ENCODE measurements at regions not wholly inside any gene's neighbourhood (a gene's known extent, or its start where the extent isn't known, plus 50 kb on each side); places are given as distances from the start of the nearest gene placed in this dataset.

DNA sequence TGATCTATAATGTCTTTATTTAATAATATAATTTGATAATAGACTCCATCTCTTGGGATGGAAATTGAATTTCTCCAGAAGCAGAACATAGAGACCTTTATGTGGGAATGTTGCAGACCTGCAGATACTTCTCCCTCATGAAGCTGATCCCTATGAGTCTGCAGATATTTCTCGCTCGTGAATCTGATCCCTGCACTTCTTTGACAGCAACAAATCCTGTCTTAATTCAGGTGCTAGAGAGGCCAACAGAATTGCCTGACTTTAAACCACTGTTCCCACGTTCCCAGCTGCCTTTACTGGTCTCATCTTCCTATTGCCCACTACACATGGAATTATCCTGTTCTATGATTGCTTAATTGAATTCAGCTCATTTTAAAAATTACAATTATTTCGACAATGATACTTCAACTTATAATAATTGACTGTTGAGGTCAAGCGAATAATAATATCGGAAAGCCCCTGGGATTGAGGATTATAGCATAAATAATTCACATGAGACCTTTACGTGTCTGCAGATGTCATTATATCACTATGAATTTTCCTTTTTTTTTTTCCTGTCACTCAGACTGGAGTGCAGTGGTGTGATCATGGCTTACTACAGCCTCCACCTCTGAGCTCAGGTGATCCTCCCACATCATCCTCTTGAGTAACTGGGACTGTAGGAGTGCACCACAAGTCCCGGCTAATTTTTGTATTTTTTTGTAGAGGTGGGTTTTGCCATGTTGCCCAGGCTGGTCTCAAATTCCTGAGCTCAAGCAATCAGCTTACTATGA lies 486.4 kb upstream of the ADARB2 start:
- DNase-seq (ENCODE audit: low read depth): no peak
- TF ChIP-seq, protein P1, sequence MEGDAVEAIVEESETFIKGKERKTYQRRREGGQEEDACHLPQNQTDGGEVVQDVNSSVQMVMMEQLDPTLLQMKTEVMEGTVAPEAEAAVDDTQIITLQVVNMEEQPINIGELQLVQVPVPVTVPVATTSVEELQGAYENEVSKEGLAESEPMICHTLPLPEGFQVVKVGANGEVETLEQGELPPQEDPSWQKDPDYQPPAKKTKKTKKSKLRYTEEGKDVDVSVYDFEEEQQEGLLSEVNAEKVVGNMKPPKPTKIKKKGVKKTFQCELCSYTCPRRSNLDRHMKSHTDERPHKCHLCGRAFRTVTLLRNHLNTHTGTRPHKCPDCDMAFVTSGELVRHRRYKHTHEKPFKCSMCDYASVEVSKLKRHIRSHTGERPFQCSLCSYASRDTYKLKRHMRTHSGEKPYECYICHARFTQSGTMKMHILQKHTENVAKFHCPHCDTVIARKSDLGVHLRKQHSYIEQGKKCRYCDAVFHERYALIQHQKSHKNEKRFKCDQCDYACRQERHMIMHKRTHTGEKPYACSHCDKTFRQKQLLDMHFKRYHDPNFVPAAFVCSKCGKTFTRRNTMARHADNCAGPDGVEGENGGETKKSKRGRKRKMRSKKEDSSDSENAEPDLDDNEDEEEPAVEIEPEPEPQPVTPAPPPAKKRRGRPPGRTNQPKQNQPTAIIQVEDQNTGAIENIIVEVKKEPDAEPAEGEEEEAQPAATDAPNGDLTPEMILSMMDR (conservative IDR thresholded peaks at IDR 0.05; ENCODE audit: low read depth, low read length): no peak
- no peak overlapping the region for H3K4me3 ChIP-seq (ENCODE audit: low read depth, low read length)

DNA sequence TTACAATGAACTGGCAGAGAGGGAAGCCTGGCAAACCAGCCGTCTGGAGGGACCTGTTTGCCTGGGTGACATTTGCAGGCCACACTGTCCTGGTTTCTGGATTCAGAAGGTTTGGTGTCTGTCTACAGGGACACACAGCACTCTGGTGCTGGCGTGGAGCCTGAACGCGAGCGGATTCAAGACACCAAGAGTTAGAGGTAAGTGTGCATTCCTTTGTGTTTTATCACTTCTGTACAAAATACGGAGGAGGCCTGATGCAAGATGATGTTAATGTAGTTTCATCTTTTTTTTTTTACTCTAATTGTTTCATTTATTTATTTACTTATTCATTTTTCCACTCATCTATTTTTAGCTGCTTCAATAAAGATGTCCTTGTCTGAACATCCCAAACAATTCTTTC lies 485.3 kb upstream of the ADARB2 start:
- no peak overlapping the region for H3K4me3 ChIP-seq (ENCODE audit: low read depth, low read length)
- DNase-seq (ENCODE audit: low read depth): no peak
- TF ChIP-seq, protein P1 (conservative IDR thresholded peaks at IDR 0.05; ENCODE audit: low read depth, low read length): no peak

DNA sequence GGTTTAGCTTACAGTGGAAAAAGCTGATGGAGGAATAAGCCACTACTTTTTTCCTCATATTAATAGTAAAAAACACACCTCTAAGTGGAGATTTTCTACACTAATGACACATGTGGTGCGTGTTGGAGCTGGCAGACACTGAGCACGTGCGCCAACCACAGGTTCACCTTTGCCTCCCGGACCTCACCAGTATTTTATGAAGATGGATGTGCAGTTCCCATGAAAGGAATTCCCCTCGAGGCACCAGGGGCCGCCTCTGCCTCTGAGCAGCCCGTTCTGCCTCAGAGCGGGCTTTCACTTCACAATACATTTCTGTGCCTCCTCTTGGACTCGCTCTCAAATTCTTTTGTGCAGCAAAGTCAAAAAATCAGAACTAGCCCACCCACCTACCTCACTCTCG lies 477.5 kb upstream of the ADARB2 start:
- H3K4me3 ChIP-seq (ENCODE audit: low read depth, low read length): no peak overlapping the region
- TF ChIP-seq, protein P1 (conservative IDR thresholded peaks at IDR 0.05; ENCODE audit: low read depth, low read length): no peak
- no peak for DNase-seq (ENCODE audit: low read depth)

DNA sequence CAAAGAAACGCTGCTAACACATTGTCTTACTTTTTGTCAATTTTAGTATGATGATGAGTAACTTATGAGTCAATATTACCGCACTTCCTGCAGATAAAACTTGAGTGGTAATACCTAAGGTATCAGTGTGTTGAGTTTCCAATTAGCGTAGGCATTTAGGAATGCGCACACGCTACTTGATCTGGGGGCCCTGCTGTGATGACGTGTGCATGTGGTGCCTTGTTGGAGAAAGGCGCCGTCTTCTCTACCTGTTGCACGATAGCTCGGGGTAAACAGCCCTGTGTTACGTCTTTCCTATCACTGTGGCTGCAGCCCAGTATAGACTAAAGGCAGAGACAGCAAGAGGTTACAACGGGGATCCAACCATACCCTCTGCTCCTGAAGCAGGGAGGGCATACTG lies 476.8 kb upstream of the ADARB2 start:
- H3K4me3 ChIP-seq (ENCODE audit: low read depth, low read length): no peak overlapping the region
- DNase-seq (ENCODE audit: low read depth): no peak
- TF ChIP-seq, protein P1 (conservative IDR thresholded peaks at IDR 0.05; ENCODE audit: low read depth, low read length): no peak

DNA sequence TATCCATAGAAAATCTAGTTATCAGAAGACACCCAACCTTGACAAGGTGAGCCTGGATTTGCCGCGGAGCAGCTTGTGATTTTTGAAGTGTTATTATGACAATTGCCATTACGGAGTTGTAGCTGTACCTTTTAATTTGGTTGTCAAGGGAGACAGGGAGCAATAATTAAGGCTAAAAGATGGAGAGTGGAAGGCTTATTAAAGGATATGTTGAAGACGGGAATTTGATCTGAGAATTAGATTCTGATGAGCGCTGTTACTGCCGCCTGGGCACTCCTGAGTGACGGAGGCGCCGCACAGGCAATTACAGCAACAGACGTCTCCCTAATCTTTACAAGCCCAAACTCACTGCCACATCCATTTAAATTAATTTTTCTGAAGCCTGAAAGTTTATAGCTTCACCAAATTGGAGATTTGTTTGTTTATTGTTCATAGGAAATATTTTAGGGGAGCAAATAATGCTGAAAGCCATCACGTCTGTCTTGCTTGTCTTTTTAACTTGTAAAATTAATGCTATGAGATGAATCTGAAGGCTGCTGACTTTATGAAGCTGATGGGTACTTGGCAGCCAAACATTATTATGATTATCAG lies 475.0 kb upstream of the ADARB2 start:
- no peak for DNase-seq (ENCODE audit: low read depth)
- H3K4me3 ChIP-seq (ENCODE audit: low read depth, low read length): no peak overlapping the region
- TF ChIP-seq, protein P1 (conservative IDR thresholded peaks at IDR 0.05; ENCODE audit: low read depth, low read length): no peak

DNA sequence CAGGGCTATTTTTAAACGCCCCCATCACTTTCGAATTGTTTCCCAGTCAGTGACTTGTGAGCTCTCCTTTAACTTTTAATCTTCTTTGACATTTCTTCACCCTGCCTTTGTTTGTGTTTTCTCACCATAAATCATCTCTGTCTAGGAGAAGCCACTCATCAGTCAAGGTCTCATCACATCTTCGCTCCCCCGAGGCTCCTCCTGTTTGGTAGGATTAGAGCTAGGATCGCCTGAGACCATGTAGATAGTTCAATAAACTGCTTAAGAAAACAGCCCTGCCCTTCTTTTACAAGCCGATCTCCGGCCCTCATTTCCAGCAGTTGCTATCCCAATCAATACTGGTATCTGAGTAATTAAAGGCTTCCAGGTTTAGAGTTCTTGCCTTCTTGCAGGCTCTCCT lies 472.8 kb upstream of the ADARB2 start:
- H3K4me3 ChIP-seq (ENCODE audit: low read depth, low read length): no peak overlapping the region
- TF ChIP-seq, protein P1 (conservative IDR thresholded peaks at IDR 0.05; ENCODE audit: low read depth, low read length): no peak
- DNase-seq (ENCODE audit: low read depth): no peak

DNA sequence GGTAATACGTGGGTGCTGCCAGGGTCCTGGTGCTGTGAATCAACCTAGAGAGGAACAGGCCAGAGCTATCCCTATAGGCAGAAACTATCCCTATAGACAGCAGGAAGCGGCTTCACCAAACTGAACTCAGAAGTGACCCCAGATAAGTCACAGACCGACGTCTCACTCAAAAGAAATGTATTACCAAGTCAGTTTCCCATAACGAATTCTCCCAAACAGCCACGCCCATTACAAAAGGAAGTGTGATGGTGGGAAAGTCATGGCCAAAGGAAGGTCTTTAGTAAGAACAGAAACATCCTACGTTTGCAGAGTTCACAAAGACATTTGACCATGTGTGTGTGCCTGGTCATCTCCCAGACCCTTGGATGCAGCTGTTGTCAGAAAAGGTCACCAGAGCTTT lies 470.8 kb upstream of the ADARB2 start:
- TF ChIP-seq, protein P1 (conservative IDR thresholded peaks at IDR 0.05; ENCODE audit: low read depth, low read length): no peak
- DNase-seq (ENCODE audit: low read depth): no peak
- H3K4me3 ChIP-seq (ENCODE audit: low read depth, low read length): no peak overlapping the region
